Body of pancreas (tissue), 4 donors: ENCODE measurements at regions not wholly inside any gene's neighbourhood (a gene's known extent, or its start where the extent isn't known, plus 50 kb on each side); places are given as distances from the start of the nearest gene placed in this dataset.

Experiments
- ATAC-seq: fragments of 150-250 bp; one replicate; pipeline ENCODE4 v1.9.1; 2016
- DNase-seq, 4 donors: peaks; one replicate each; pipeline ENCODE4 v3.0.0-alpha.2; 2019
- H3K27ac ChIP-seq, 4 donors: fragments of 200-600 bp; sonication (generic); 1 replicate in 3 of 4; 2 replicates in 1 of 4; pipeline versions ENCODE4 v1.5.1 to v1.6.1; 2016 to 2019; ENCODE audit warnings: mild to moderate bottlenecking in 1 of 4, mixed read lengths in 1 of 4, moderate library complexity in 1 of 4
- H3K27me3 ChIP-seq, 2 donors: fragments of 200-600 bp; sonication (generic); one replicate each; pipeline ENCODE4 v1.6.0; 2016; ENCODE audit warnings: mild to moderate bottlenecking in 1 of 2
- H3K36me3 ChIP-seq, 2 donors: fragments of 200-600 bp; sonication (generic); replicated peaks in 1 of 2; 2 replicates each; pipeline ENCODE4 v1.5.1; 2016; ENCODE audit warnings: low read depth in 2 of 2; ENCODE audit not compliant: insufficient read depth in 1 of 2
- H3K4me1 ChIP-seq: fragments of 200-600 bp; sonication (generic); one replicate; pipeline ENCODE4 v1.6.0; 2016
- H3K4me3 ChIP-seq, 2 donors: fragments of 200-600 bp; sonication (generic); 1 replicate in 1 of 2; 2 replicates in 1 of 2; pipeline ENCODE4 v1.5.1; 2016 to 2019
- H3K9me3 ChIP-seq, 3 donors: fragments of 200-600 bp; sonication (generic); 1 replicate in 2 of 3; 2 replicates in 1 of 3; pipeline ENCODE4 v1.5.1; 2016
- POLR2A ChIP-seq, 3 donors: fragments of 450-650 bp; IDR thresholded peaks; one replicate each; pipeline ENCODE4 v1.6.1; 2016; ENCODE audit warnings: antibody characterized with exemption in 3 of 3, mild to moderate bottlenecking in 2 of 3
- WGBS, 2 donors: methylation state at CpG; one replicate each; pipeline ENCODE4 v1.1.5; 2017; 5-methylcytosine and 5-hydroxymethylcytosine counted together
- intact Hi-C: fragments of 100-400 bp; cut with DNase I; formaldehyde crosslinking; loops from one replicate; pipeline ENCODE4 v1.15.1; 2023
- TF ChIP-seq, protein P1 (sequence below), 7 experiments: fragments of 450-650 bp in 4 of 7; fragments of 200-600 bp in 3 of 7; sonication (generic) in 3 of 7; IDR thresholded peaks; one replicate each; pipeline ENCODE4 v1.5.1; 2016 to 2019; ENCODE audit warnings: antibody characterized with exemption in 7 of 7

DNA sequence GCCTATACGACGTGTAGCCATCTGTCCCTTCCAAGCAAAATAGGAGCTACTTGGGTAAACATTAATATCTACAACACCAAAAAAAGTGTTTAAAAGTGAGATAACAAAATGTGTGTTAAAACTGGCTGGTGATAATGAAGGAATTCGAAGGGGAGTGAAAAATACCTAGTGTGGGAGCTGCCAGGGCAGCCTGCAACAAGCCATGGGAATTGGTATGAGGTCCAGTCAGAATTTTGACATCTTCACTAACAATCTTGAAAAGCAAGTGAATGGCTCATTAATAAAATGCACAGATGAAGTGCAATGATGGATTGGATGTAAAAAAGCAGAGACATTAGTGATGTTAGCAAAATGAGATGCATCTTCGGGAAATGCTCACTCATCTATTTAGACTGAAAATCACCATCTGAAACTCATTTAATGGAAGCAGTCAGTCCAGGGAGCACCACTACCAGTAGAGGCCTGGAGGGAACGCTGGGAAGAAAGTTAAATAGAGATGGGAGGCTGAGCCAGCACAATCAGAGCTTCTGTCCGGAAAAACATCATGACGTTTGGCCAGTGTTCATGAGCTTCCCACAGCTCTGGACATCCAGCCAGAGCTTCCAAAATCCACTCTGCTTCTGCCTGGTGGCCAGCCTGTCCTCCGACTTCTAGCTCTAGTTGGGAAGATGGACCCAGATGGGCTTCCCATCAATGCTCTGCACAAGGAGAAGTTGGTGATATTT is 405.0 kb upstream of the TMTC1 start:
- intact Hi-C loops, result no loop called here
- Histone ChIP-seq H3K27ac (no peak overlapping the region), H3K9me3 (no peaks in the 10 kb centered on the region), H3K4me1 (no peaks in the 10 kb centered on the region), H3K36me3 (no peaks in the 10 kb centered on the region), H3K27me3 (no peaks in the 10 kb centered on the region), H3K4me3 (no peak overlapping the region)
- ATAC-seq (no peak), DNase-seq (no peak)
- TF ChIP-seq POLR2A (IDR thresholded peaks at IDR 0.05), result no peak
- TF ChIP-seq, protein P1, sequence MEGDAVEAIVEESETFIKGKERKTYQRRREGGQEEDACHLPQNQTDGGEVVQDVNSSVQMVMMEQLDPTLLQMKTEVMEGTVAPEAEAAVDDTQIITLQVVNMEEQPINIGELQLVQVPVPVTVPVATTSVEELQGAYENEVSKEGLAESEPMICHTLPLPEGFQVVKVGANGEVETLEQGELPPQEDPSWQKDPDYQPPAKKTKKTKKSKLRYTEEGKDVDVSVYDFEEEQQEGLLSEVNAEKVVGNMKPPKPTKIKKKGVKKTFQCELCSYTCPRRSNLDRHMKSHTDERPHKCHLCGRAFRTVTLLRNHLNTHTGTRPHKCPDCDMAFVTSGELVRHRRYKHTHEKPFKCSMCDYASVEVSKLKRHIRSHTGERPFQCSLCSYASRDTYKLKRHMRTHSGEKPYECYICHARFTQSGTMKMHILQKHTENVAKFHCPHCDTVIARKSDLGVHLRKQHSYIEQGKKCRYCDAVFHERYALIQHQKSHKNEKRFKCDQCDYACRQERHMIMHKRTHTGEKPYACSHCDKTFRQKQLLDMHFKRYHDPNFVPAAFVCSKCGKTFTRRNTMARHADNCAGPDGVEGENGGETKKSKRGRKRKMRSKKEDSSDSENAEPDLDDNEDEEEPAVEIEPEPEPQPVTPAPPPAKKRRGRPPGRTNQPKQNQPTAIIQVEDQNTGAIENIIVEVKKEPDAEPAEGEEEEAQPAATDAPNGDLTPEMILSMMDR (IDR thresholded peaks at IDR 0.05), result no peak
- 43 to 44% methylated on average over 8 of the region's 8 CpGs for WGBS, 2 donors

DNA sequence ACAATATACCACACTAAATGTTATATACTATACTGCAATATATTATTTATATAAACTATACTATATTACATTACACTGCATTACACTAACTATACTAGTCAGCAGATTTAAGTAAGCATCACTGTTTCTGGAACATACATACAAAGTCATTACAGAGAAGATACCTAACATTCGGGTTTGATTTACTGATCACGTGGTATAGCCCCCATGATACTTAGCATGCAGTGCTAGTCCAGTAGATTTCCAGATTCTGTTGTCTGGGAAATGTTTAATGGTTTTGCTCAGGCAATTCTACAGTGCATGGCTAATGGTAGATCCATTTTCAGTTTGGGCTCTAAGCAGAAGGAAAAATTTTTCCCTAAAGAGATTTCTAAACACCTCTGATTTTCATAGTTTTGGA is 403.7 kb upstream of the TMTC1 start:
- 30 to 54% methylated on average over 2 of the region's 2 CpGs for WGBS, 2 donors
- TF ChIP-seq, protein P1 (IDR thresholded peaks at IDR 0.05), result no peak
- no peak for TF ChIP-seq POLR2A (IDR thresholded peaks at IDR 0.05)
- intact Hi-C loops, result no loop called here
- no peaks in the 10 kb centered on the region for H3K4me1 ChIP-seq
- DNase-seq (no peak), ATAC-seq (no peak)
- H3K36me3 ChIP-seq, result no peaks in the 10 kb centered on the region
- H3K4me3 ChIP-seq, result no peak overlapping the region
- no peaks in the 10 kb centered on the region for H3K9me3 ChIP-seq
- no peak overlapping the region for H3K27ac ChIP-seq
- H3K27me3 ChIP-seq, result no peaks in the 10 kb centered on the region

GRCh38 chr12:30181334-30181733 is 397.6 kb upstream of the TMTC1 start:
- ATAC-seq (no peak), DNase-seq (no peak)
- Histone ChIP-seq H3K36me3 (no peaks in the 10 kb centered on the region), H3K4me1 (no peaks in the 10 kb centered on the region), H3K4me3 (no peak overlapping the region), H3K27ac (no peak overlapping the region), H3K9me3 (no peaks in the 10 kb centered on the region), H3K27me3 (no peaks in the 10 kb centered on the region)
- intact Hi-C loops, result no loop called here
- 25 to 27% methylated on average over 1 of the region's 1 CpG for WGBS, 2 donors
- TF ChIP-seq, protein P1 (IDR thresholded peaks at IDR 0.05), result no peak
- TF ChIP-seq POLR2A (IDR thresholded peaks at IDR 0.05), result no peak

DNA sequence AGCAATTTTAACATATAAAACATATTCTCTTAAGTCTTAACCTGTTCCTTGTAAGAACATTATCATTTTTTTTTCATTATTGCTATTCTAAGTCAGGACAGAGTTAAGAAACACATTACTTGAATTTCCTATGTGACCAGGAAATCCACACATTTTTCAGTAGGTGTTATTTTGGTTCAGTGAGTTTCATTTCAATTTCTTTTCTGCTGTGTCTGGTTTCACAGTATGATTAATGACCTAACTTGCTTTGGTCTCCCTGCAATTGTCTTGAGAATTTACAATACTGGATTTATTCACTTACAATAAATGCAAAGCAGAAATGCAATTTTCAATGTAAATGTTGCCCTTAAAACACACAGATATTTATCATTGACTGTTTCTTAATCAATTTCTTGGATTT is 396.9 kb upstream of the TMTC1 start:
- TF ChIP-seq, protein P1 (IDR thresholded peaks at IDR 0.05), result no peak
- TF ChIP-seq POLR2A (IDR thresholded peaks at IDR 0.05), result no peak
- intact Hi-C loops, result no loop called here
- H3K36me3 ChIP-seq, result no peaks in the 10 kb centered on the region
- no peaks in the 10 kb centered on the region for H3K4me1 ChIP-seq
- H3K27me3 ChIP-seq, result no peaks in the 10 kb centered on the region
- H3K27ac ChIP-seq, result no peak overlapping the region
- ATAC-seq (no peak), DNase-seq (no peak)
- no peaks in the 10 kb centered on the region for H3K9me3 ChIP-seq
- no peak overlapping the region for H3K4me3 ChIP-seq

DNA sequence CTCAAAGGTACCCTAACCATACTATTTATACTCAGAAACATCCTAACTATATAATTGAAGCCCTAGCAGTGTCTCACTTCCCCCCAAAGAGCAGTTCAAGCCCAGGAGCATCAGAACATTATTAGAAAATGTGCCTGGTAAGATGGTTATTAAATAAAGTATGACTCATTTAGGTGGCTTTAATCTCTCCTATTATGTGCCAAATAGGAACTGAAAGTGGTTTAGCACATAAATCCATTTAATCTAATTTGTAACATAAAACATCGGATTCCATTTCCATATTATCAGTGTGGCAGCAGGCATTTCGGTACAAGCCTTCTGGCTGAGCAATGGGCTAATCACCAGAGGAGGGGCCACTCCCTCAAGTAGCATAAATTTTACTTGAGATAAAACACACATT is 395.2 kb upstream of the TMTC1 start:
- intact Hi-C loops, result no loop called here
- no peak for DNase-seq
- H3K27me3 ChIP-seq, result no peaks in the 10 kb centered on the region
- H3K9me3 ChIP-seq, result no peaks in the 10 kb centered on the region
- no peaks in the 10 kb centered on the region for H3K36me3 ChIP-seq
- H3K27ac ChIP-seq, result no peak overlapping the region
- H3K4me3 ChIP-seq, result no peak overlapping the region
- TF ChIP-seq POLR2A (IDR thresholded peaks at IDR 0.05), result no peak
- TF ChIP-seq, protein P1 (IDR thresholded peaks at IDR 0.05), result no peak
- no peak for ATAC-seq
- WGBS, 2 donors, result 96 to 97% methylated on average over 2 of the region's 2 CpGs
- H3K4me1 ChIP-seq, result no peaks in the 10 kb centered on the region
